Fibroblast of lung (primary cell): ENCODE measurements at regions not wholly inside any gene's neighbourhood (a gene's known extent, or its start where the extent isn't known, plus 50 kb on each side); places are given as distances from the start of the nearest gene placed in this dataset.

Experiments used
- CTCF ChIP-seq, 2 donors: IDR thresholded peaks in 1 of 2; conservative IDR thresholded peaks in 1 of 2; 1 replicate in 1 of 2; 2 replicates in 1 of 2; pipeline ENCODE4 v1.5.1; 2011 to 2012; ENCODE audit warnings: low read length in 2 of 2, control low read depth in 1 of 2, inconsistent platforms in 1 of 2, low read depth in 1 of 2, mild to moderate bottlenecking in 1 of 2
- EZH2 ChIP-seq: IDR thresholded peaks from 2 replicates; pipeline ENCODE4 v1.5.1; 2012; ENCODE audit warnings: low read length, control low read depth, mild to moderate bottlenecking; ENCODE audit errors: missing control alignments

DNA sequence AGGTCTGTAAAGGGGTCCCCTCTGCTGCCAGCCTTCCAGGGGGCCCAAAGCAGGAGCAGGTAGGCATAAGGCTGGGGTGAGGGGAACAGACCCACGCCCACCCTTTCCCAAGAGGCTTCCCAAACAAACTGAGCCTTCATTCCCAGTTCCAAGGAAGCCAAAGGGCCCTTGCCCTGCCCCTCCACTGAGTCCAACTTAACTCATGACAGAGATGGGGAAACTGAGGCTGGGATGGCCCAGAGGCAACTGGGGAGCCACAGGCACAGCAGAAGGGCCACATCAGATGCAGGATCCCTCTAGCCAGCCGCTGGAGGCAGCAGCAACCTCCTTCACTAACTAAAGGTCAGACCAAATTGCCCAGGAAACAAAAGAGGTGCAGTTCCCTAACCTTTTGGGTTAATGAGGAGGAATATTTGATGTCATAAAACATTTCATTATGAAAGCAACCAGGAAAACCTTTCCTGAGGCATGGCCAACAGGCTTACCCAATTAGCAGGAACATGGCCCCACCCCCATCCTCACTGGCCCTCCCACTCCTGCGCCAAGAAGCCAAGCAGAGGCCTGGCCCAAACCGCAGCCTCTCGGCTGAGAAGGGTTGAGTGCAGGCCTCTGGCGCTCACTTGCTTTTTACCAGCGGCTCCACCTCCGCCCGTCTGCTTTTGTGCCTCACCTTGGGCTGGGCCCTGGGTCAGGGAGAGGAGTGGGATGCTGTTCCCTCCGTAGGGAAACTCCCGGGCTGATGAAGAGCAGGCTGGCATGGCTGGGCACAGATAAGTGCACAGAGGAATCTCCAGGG is 293.5 kb upstream of the RTL1 start:
- TF ChIP-seq EZH2 (no peak), CTCF (conservative IDR thresholded peaks at IDR 0.05 in 1 of 2, IDR thresholded peaks at IDR 0.05 in 1 of 2; ENCODE audit: low read depth in 1 of 2, low read length in 2 of 2) (no peak)
